NT2/D1 (cell line): ENCODE measurements at regions not wholly inside any gene's neighbourhood (a gene's known extent, or its start where the extent isn't known, plus 50 kb on each side); places are given as distances from the start of the nearest gene placed in this dataset.

Source experiments
- DNase-seq: peaks from one replicate; pipeline ENCODE4 v3.0.0-alpha.2; 2011; ENCODE audit warnings: low read depth, low spot score
- H3K27me3 ChIP-seq: 2 replicates; pipeline ENCODE4 v1.6.0; 2011; ENCODE audit warnings: mild to moderate bottlenecking; ENCODE audit not compliant: insufficient read length, insufficient read depth
- H3K36me3 ChIP-seq: 2 replicates; pipeline ENCODE4 v1.6.1; 2011; ENCODE audit warnings: mild to moderate bottlenecking, low read length, mixed read lengths; ENCODE audit not compliant: insufficient read depth, insufficient read length
- H3K4me1 ChIP-seq: 2 replicates; pipeline ENCODE4 v1.5.1; 2011; ENCODE audit not compliant: insufficient read depth, insufficient read length
- H3K4me3 ChIP-seq: 2 replicates; pipeline ENCODE4 v1.5.1; 2011; ENCODE audit warnings: low read depth; ENCODE audit not compliant: insufficient read length
- H3K9ac ChIP-seq: 2 replicates; pipeline ENCODE4 v1.6.0; 2011; ENCODE audit warnings: low read depth; ENCODE audit not compliant: insufficient read length
- H3K9me3 ChIP-seq: 2 replicates; pipeline ENCODE4 v1.5.1; 2011; ENCODE audit warnings: mild to moderate bottlenecking, low read length; ENCODE audit not compliant: insufficient read depth
- SUZ12 ChIP-seq: IDR thresholded peaks from 2 replicates; pipeline ENCODE4 v1.6.1; 2011; ENCODE audit not compliant: insufficient read length, insufficient read depth; ENCODE audit errors: extremely low read depth
- YY1 ChIP-seq: IDR thresholded peaks from 2 replicates; pipeline ENCODE4 v1.6.1; 2011; ENCODE audit not compliant: insufficient read length, insufficient read depth
- ZNF274 ChIP-seq: IDR thresholded peaks from 2 replicates; pipeline ENCODE4 v1.6.1; 2011; ENCODE audit warnings: mild to moderate bottlenecking, low read depth, low read length

DNA sequence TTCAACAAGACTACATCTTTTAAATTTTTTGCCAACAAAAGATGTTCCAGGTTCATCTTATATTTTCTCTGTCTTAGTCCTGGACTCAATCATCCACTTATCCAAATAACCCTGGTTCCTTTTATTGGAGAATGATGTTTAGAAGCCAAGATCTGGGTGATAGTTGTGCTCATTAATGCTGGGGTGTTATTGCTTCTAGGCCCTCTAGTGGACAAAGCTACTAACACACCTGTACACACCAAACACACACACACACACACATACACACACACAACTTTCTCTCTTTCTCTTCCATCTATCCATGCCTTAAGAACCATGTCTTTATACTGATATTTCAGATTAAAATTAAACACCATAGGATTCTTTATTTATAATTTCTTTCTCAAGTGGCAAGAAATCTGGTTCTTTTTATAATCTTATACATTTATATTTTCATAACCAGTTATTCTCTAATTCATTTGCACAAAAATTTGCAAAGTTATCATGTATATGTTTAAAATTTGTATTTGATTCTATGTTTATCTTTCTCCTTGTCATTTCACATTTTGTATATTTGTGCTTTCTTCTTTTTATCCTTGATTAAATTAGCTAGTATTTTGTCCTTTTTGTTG, 179.1 kb upstream of the SMIM23 start:
- Histone ChIP-seq H3K27me3 (no peaks in the 10 kb centered on the region), H3K4me1 (no peaks in the 10 kb centered on the region), H3K9me3 (peaks cover 28% of the 10 kb centered on the region), H3K9ac (no peak overlapping the region), H3K36me3 (no peaks in the 10 kb centered on the region), H3K4me3 (no peak overlapping the region)
- no peak for DNase-seq
- TF ChIP-seq SUZ12 (no peak), ZNF274 (no peak), YY1 (no peak)

DNA sequence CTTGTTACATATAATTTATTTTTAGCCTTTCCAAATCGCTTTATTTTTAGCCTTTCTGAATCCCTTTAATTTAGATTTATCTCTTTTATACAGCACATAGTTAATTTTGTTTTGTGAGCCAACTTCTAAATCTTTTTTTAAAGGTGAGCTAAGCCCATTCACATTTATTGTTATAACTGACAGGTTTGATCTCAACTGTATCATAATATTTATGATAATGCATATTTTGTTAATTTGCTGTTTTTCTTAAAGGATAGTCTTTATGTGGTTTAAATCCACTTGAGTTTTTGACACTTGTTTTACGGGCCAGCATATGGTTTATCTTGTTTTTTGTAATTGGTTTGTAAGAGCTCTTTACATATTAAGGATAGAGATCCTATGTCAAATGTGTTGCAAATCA, 177.8 kb upstream of the SMIM23 start:
- no peak for TF ChIP-seq SUZ12
- TF ChIP-seq YY1 = no peak
- no peak for TF ChIP-seq ZNF274
- no peak overlapping the region for H3K9ac ChIP-seq

GRCh38 chr5:171609806-171610452, 175.7 kb upstream of the SMIM23 start:
- Histone ChIP-seq H3K9ac (no peak overlapping the region), H3K4me1 (no peaks in the 10 kb centered on the region), H3K27me3 (peaks cover 14% of the 10 kb centered on the region), H3K4me3 (no peak overlapping the region), H3K36me3 (no peaks in the 10 kb centered on the region), H3K9me3 (peaks cover 38% of the 10 kb centered on the region)
- DNase-seq = no peak
- no peak for TF ChIP-seq YY1
- no peak for TF ChIP-seq SUZ12
- TF ChIP-seq ZNF274 = no peak

More for the DNA sequence above, 177.8 kb upstream of the SMIM23 start:
- H3K27me3 ChIP-seq = peaks cover 2% of the 10 kb centered on the region
- no peak for DNase-seq
- H3K4me3 ChIP-seq = no peak overlapping the region
- no peaks in the 10 kb centered on the region for H3K4me1 ChIP-seq
- H3K9me3 ChIP-seq = peaks cover 28% of the 10 kb centered on the region
- H3K36me3 ChIP-seq = no peaks in the 10 kb centered on the region

DNA sequence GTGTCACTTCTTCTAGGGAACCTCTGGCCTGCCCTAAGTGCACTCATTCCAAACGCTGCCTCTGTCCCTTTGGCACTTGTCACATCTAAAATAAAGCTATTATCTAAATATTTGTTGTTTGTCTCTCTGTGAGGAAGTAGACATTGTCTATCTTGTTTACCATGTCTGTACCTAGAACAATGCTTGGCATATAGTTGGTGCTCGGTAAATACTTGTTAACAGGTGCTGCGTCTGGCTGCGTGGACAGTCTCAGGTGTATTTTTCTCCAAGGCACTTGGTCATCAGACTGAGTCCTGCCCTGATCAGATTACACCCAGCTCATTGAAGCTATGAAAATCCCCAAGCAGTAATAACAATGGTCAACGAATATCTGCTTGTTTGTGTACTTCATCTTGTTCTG, 174.9 kb upstream of the SMIM23 start:
- no peak for DNase-seq
- TF ChIP-seq YY1 = no peak
- TF ChIP-seq SUZ12 = no peak
- TF ChIP-seq ZNF274 = no peak
- H3K36me3 ChIP-seq = no peaks in the 10 kb centered on the region
- peaks cover 3% of the 10 kb centered on the region for H3K4me1 ChIP-seq
- H3K9me3 ChIP-seq = peaks cover 36% of the 10 kb centered on the region
- H3K27me3 ChIP-seq = peaks cover 18% of the 10 kb centered on the region
- H3K9ac ChIP-seq = no peak overlapping the region
- H3K4me3 ChIP-seq = no peak overlapping the region

GRCh38 chr5:171612749-171613148, 172.9 kb upstream of the SMIM23 start:
- H3K36me3 ChIP-seq = no peaks in the 10 kb centered on the region
- peaks cover 16% of the 10 kb centered on the region for H3K9me3 ChIP-seq
- no peak overlapping the region for H3K9ac ChIP-seq
- DNase-seq = no peak
- TF ChIP-seq YY1 (no peak), SUZ12 (no peak)
- H3K4me3 ChIP-seq = no peak overlapping the region
- peaks cover 38% of the 10 kb centered on the region for H3K27me3 ChIP-seq
- H3K4me1 ChIP-seq = peaks cover 9% of the 10 kb centered on the region

DNA sequence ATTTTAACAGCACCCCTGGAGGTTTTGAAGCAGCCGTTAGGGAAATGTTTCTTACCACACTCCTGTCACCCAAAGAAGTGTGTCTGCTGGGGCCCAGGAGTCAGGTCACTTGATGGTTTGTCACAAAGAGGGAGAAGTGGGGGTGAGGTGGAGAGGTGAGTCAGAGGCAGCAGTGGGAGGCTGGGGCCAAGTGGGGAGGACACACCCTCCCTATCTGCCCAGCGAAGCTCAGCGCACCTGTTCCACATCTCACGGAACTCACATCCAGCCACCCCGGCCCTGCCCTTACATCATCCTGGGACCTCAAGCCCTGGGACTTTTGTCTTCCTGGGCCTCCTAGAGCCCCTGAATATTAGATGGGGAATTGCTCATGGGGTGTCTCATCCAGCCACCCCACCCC, 171.1 kb upstream of the SMIM23 start:
- DNase-seq = no peak
- H3K27me3 ChIP-seq = peaks cover 55% of the 10 kb centered on the region

DNA sequence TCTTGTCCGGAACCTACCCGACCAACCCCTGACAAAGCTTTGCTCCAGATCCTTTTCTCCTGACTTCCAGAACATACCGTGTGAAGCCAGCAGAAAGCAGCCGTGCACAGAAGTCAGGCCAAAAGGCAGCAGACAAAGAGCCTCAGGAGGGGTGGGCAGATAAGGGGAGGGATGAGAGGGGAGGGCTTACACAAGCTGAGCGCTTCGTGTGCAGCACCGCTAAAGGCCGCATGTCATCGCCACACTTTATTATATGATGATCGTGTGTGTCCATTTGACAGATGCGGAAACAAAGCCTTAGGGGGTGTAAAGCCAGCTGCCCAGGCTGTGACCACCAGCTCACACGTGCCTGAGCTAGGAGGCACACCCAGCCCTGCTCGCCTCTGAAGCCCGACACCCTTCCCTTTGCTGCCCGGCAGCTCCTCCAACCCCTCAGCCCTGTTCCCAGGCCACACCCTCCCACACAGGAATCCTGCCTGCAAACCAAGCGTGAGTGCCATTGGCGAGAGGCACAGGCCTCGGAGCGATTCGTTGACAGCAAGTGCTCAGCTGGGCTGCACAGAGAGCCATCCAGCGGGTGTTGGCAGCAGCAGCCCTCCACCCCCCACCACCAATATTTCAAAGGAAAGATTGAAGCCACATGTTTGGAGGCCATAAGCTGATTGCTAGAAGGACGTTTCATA, 170.5 kb upstream of the SMIM23 start:
- Histone ChIP-seq H3K36me3 (no peaks in the 10 kb centered on the region), H3K9ac (no peak overlapping the region), H3K27me3 (peaks cover 61% of the 10 kb centered on the region), H3K4me1 (peaks cover 9% of the 10 kb centered on the region), H3K4me3 (no peak overlapping the region), H3K9me3 (peaks cover 10% of the 10 kb centered on the region; the same call in 1 of the 2 replicates)
- no peak for DNase-seq
- TF ChIP-seq SUZ12 = no peak
- TF ChIP-seq ZNF274 = no peak
- no peak for TF ChIP-seq YY1

More for the DNA sequence above, 171.1 kb upstream of the SMIM23 start:
- TF ChIP-seq YY1 (no peak), SUZ12 (no peak), ZNF274 (no peak)
- no peaks in the 10 kb centered on the region for H3K36me3 ChIP-seq
- peaks cover 10% of the 10 kb centered on the region; the same call in 1 of the 2 replicates for H3K9me3 ChIP-seq
- no peak overlapping the region for H3K9ac ChIP-seq
- H3K4me1 ChIP-seq = peaks cover 9% of the 10 kb centered on the region
- H3K4me3 ChIP-seq = no peak overlapping the region
